Fibroblast of lung (primary cell): ENCODE measurements at regions not wholly inside any gene's neighbourhood (a gene's known extent, or its start where the extent isn't known, plus 50 kb on each side); places are given as distances from the start of the nearest gene placed in this dataset.

ENCODE experiments used
- DNase-seq, 2 donors: peaks; one replicate each; pipeline versions ENCODE4 v3.0.0 to v3.0.0-alpha.2; 2010; ENCODE audit warnings: low read depth in 2 of 2
- H2AFZ ChIP-seq: 2 replicates; pipeline ENCODE4 v1.5.1; 2012; ENCODE audit warnings: low read length, control low read depth, inconsistent platforms
- H3K27ac ChIP-seq: 2 replicates; pipeline ENCODE4 v1.5.1; 2011; ENCODE audit warnings: low read length, control low read depth; ENCODE audit not compliant: insufficient read depth
- H3K27me3 ChIP-seq: 2 replicates; pipeline ENCODE4 v1.5.1; 2011; ENCODE audit warnings: mild to moderate bottlenecking, low read length; ENCODE audit not compliant: control insufficient read depth, insufficient read depth
- H3K36me3 ChIP-seq: 2 replicates; pipeline ENCODE4 v1.5.1; 2011; ENCODE audit warnings: low read length; ENCODE audit not compliant: control insufficient read depth, insufficient read depth
- H3K4me1 ChIP-seq: 2 replicates; pipeline ENCODE4 v1.5.1; 2011; ENCODE audit warnings: low read length; ENCODE audit not compliant: control insufficient read depth, insufficient read depth; ENCODE audit errors: extremely low read depth
- H3K4me2 ChIP-seq: 2 replicates; pipeline ENCODE4 v1.5.1; 2011; ENCODE audit warnings: low read length, control low read depth; ENCODE audit not compliant: insufficient read depth; ENCODE audit errors: extremely low read depth
- H3K4me3 ChIP-seq, 4 experiments: fragments of 200-600 bp in 1 of 4; sonication (generic) in 1 of 4; replicated peaks in 1 of 4; 2 replicates each; pipeline ENCODE4 v1.5.1; 2011 to 2016; ENCODE audit warnings: low read length in 4 of 4, low read depth in 3 of 4, mild to moderate bottlenecking in 3 of 4, control low read depth in 2 of 4, inconsistent platforms in 1 of 4, mixed read lengths in 1 of 4; ENCODE audit not compliant: insufficient read depth in 1 of 4; ENCODE audit errors: control extremely low read depth in 1 of 4
- H3K79me2 ChIP-seq: 2 replicates; pipeline ENCODE4 v1.5.1; 2012; ENCODE audit warnings: mild to moderate bottlenecking, low read length, inconsistent platforms; ENCODE audit not compliant: control insufficient read depth, insufficient read depth
- H3K9ac ChIP-seq: 2 replicates; pipeline ENCODE4 v1.5.1; 2011; ENCODE audit warnings: mild to moderate bottlenecking, low read length, control low read depth; ENCODE audit not compliant: insufficient read depth
- H3K9me3 ChIP-seq: 2 replicates; pipeline ENCODE4 v1.5.1; 2012; ENCODE audit warnings: low read depth, low read length; ENCODE audit not compliant: control insufficient read depth, insufficient read depth
- H4K20me1 ChIP-seq: 2 replicates; pipeline ENCODE4 v1.5.1; 2011; ENCODE audit warnings: low read length; ENCODE audit not compliant: control insufficient read depth, insufficient read depth; ENCODE audit errors: extremely low read depth
- EZH2 ChIP-seq: IDR thresholded peaks from 2 replicates; pipeline ENCODE4 v1.5.1; 2012; ENCODE audit warnings: low read length, control low read depth, mild to moderate bottlenecking; ENCODE audit errors: missing control alignments
- TF ChIP-seq, protein P1 (sequence below), 2 donors: IDR thresholded peaks in 1 of 2; conservative IDR thresholded peaks in 1 of 2; 1 replicate in 1 of 2; 2 replicates in 1 of 2; pipeline ENCODE4 v1.5.1; 2011 to 2012; ENCODE audit warnings: low read length in 2 of 2, control low read depth in 1 of 2, inconsistent platforms in 1 of 2, low read depth in 1 of 2, mild to moderate bottlenecking in 1 of 2

DNA sequence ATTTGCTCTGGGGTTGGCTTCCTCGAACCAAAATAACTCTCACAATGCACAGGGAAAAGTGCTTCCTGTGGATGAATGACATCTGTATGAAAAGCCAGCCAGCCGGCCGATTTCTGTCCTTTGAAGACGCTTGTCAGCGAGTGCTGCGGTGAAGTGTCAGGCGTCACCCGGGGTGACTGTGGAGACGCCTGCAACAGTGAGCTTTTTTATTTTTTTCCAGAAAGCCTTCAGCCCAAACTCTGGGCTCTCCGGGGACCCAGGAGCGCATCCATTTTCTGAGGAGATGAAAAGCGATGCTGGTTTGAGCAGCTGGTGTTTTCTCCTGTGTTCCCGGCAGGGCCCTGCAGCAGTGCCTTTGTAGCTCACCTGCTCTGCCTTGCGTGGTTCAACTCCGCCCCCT lies 147.9 kb upstream of the MYL2 start:
- H3K36me3 ChIP-seq, result no peaks in the 10 kb centered on the region
- no peaks in the 10 kb centered on the region for H3K4me1 ChIP-seq
- H3K9ac ChIP-seq, result no peak overlapping the region
- no peak overlapping the region for H2AFZ ChIP-seq
- no peaks in the 10 kb centered on the region for H3K27me3 ChIP-seq
- H3K27ac ChIP-seq, result no peak overlapping the region
- TF ChIP-seq EZH2, result no peak
- no peak for DNase-seq
- H3K4me2 ChIP-seq, result no peak overlapping the region
- H4K20me1 ChIP-seq, result no peaks in the 10 kb centered on the region
- no peak overlapping the region for H3K4me3 ChIP-seq
- H3K9me3 ChIP-seq, result no peaks in the 10 kb centered on the region
- H3K79me2 ChIP-seq, result no peaks in the 10 kb centered on the region

DNA sequence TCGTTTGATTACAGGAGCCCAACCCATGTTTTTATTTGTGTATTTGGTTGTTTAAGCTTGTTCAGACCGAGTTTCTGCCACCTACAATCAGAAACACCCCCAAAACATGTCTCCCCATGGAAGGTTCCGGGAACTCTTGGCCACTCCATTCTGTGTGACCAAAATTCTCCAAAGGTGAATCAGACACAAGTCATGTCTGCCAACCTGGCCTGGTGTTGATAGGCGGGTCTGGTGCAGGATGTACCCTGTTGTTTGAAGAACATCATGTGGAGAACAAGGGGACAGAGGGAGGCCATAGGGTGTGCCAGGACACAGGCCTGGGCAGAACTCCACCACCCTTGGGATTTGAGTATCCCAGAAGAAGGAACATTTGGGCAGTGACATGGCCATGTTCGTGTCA lies 147.1 kb upstream of the MYL2 start:
- Histone ChIP-seq H3K27ac (no peak overlapping the region), H3K9me3 (no peaks in the 10 kb centered on the region), H3K36me3 (no peaks in the 10 kb centered on the region), H4K20me1 (no peaks in the 10 kb centered on the region), H3K4me3 (no peak overlapping the region), H3K27me3 (no peaks in the 10 kb centered on the region), H3K4me2 (no peak overlapping the region), H2AFZ (no peak overlapping the region), H3K9ac (no peak overlapping the region), H3K4me1 (no peaks in the 10 kb centered on the region), H3K79me2 (no peaks in the 10 kb centered on the region)
- TF ChIP-seq EZH2, result no peak
- TF ChIP-seq, protein P1, sequence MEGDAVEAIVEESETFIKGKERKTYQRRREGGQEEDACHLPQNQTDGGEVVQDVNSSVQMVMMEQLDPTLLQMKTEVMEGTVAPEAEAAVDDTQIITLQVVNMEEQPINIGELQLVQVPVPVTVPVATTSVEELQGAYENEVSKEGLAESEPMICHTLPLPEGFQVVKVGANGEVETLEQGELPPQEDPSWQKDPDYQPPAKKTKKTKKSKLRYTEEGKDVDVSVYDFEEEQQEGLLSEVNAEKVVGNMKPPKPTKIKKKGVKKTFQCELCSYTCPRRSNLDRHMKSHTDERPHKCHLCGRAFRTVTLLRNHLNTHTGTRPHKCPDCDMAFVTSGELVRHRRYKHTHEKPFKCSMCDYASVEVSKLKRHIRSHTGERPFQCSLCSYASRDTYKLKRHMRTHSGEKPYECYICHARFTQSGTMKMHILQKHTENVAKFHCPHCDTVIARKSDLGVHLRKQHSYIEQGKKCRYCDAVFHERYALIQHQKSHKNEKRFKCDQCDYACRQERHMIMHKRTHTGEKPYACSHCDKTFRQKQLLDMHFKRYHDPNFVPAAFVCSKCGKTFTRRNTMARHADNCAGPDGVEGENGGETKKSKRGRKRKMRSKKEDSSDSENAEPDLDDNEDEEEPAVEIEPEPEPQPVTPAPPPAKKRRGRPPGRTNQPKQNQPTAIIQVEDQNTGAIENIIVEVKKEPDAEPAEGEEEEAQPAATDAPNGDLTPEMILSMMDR (conservative IDR thresholded peaks at IDR 0.05 in 1 of 2, IDR thresholded peaks at IDR 0.05 in 1 of 2; ENCODE audit: low read depth in 1 of 2, low read length in 2 of 2), result no peak
- DNase-seq, result no peak

DNA sequence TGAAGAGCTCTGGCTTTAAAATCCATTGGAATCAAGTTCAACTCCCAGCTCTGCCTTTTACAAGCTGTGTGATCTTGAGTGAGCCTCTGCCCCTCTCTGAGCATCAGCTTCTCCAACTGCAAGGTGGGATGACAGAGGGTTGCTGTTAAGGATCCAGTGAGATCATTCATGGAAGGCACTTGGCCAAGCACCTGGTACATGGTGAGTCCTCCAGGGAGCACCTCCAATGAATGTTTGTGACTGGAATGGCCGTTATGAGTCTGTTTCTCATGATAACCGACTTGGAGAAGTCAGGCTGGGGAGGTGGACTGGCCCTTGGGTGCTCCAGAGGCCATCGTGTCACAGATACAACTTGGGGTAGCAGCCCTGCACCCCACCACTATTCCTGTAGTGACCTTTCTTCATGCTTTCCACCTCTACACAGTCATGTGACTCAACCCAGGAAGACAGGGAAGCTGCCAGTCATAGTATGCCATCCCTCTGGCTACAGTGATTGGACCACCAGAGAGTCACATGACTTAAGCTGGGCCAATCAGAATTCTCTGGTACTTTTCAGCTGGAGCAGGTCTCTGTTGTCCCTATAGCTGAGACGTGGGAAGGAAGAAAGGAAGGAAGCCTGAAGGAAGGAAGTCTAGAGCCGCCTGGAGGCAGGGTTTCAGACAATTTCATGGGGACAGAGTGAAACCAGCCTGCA lies 146.5 kb upstream of the MYL2 start:
- DNase-seq, result no peak
- H3K9ac ChIP-seq, result no peak overlapping the region

More for the DNA sequence above, 146.5 kb upstream of the MYL2 start:
- no peak for TF ChIP-seq EZH2
- TF ChIP-seq, protein P1 (conservative IDR thresholded peaks at IDR 0.05 in 1 of 2, IDR thresholded peaks at IDR 0.05 in 1 of 2; ENCODE audit: low read depth in 1 of 2, low read length in 2 of 2), result no peak
- no peaks in the 10 kb centered on the region for H3K4me1 ChIP-seq
- no peaks in the 10 kb centered on the region for H3K27me3 ChIP-seq
- no peak overlapping the region for H3K27ac ChIP-seq
- H3K79me2 ChIP-seq, result no peaks in the 10 kb centered on the region
- no peaks in the 10 kb centered on the region for H3K36me3 ChIP-seq
- no peak overlapping the region for H2AFZ ChIP-seq
- no peaks in the 10 kb centered on the region for H4K20me1 ChIP-seq
- no peak overlapping the region for H3K4me2 ChIP-seq
- H3K4me3 ChIP-seq, result no peak overlapping the region
- H3K9me3 ChIP-seq, result no peaks in the 10 kb centered on the region
